Type B pancreatic cell (in vitro differentiated cells): ENCODE measurements at regions not wholly inside any gene's neighbourhood (a gene's known extent, or its start where the extent isn't known, plus 50 kb on each side); places are given as distances from the start of the nearest gene placed in this dataset.
A peak's percentile ranks its signal among the peaks of the same experiment; 100 is the strongest.

Experiments used
- DNase-seq: peaks from one replicate; pipeline ENCODE4 v3.0.0; 2021; ENCODE audit warnings: mixed read lengths; ENCODE audit not compliant: unreplicated experiment; ENCODE audit errors: extremely low spot score
- H3K27ac Mint-ChIP-seq: 2 replicates; pipeline ENCODE4 v1.8.0; 2021; ENCODE audit warnings: mild to moderate bottlenecking, mixed read lengths
- H3K27me3 Mint-ChIP-seq: 2 replicates; pipeline ENCODE4 v1.8.0; 2021; ENCODE audit warnings: mixed read lengths
- H3K36me3 Mint-ChIP-seq: 2 replicates; pipeline ENCODE4 v1.8.0; 2021; ENCODE audit warnings: mixed read lengths
- H3K4me1 Mint-ChIP-seq: one replicate; pipeline ENCODE4 v1.8.0; 2021; ENCODE audit warnings: mixed read lengths; ENCODE audit not compliant: unreplicated experiment
- H3K4me3 Mint-ChIP-seq: 2 replicates; pipeline ENCODE4 v1.8.0; 2021; ENCODE audit warnings: mild to moderate bottlenecking, mixed read lengths
- H3K9me3 Mint-ChIP-seq: 2 replicates; pipeline ENCODE4 v1.8.0; 2021; ENCODE audit warnings: mixed read lengths
- TF ChIP-seq, protein P1 (sequence below): fragments of 200-600 bp; sonication (generic); conservative IDR thresholded peaks from 2 replicates; pipeline ENCODE4 v1.5.0; 2021; ENCODE audit warnings: antibody characterized with exemption, mild to moderate bottlenecking

DNA sequence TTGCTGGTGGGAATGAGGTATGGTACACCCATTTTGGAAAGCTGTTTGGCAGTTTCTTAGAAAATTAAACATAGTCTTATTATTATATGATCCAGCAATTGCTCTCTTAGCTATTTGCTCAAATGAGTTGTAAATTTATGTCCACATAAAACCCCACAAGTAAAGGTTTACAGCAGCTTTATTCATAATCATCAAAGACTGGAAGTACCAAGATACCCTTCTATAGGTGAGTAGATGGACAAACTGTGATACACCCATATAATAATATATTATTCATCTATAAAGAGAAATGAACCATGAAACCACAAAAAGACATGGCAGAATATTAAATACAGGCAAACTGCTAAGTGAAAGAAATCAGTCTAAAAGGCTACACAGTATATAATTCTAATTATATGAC, 344.7 kb upstream of the CDIN1 start:
- no peaks in the 10 kb centered on the region for H3K36me3 Mint-ChIP-seq
- TF ChIP-seq, protein P1, sequence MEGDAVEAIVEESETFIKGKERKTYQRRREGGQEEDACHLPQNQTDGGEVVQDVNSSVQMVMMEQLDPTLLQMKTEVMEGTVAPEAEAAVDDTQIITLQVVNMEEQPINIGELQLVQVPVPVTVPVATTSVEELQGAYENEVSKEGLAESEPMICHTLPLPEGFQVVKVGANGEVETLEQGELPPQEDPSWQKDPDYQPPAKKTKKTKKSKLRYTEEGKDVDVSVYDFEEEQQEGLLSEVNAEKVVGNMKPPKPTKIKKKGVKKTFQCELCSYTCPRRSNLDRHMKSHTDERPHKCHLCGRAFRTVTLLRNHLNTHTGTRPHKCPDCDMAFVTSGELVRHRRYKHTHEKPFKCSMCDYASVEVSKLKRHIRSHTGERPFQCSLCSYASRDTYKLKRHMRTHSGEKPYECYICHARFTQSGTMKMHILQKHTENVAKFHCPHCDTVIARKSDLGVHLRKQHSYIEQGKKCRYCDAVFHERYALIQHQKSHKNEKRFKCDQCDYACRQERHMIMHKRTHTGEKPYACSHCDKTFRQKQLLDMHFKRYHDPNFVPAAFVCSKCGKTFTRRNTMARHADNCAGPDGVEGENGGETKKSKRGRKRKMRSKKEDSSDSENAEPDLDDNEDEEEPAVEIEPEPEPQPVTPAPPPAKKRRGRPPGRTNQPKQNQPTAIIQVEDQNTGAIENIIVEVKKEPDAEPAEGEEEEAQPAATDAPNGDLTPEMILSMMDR, result no peak
- DNase-seq, result no peak
- no peaks in the 10 kb centered on the region for H3K4me1 Mint-ChIP-seq
- no peaks in the 10 kb centered on the region for H3K27me3 Mint-ChIP-seq
- no peaks in the 10 kb centered on the region for H3K9me3 Mint-ChIP-seq
- no peak overlapping the region for H3K4me3 Mint-ChIP-seq
- no peak overlapping the region for H3K27ac Mint-ChIP-seq

DNA sequence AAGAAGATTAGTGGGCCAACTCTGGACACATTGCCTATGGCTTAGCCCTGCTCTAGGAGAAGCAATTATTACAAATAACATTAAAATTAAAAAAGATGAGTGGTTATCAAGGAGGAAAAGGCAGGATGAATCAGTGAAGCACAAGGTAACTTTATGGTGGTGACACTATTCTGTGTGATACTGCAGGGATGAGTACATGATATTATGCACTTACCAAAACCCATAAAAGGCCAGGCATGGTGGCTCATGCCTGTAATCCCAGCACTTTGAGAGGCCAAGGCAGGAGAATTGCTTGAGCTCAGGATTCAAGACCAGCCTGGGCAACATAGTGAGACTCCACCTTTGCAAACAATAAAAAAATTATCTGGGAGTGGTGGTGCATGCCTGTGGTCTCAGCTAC, 344.3 kb upstream of the CDIN1 start:
- H3K4me3 Mint-ChIP-seq, result no peak overlapping the region
- no peaks in the 10 kb centered on the region for H3K4me1 Mint-ChIP-seq
- no peaks in the 10 kb centered on the region for H3K36me3 Mint-ChIP-seq
- no peaks in the 10 kb centered on the region for H3K27me3 Mint-ChIP-seq
- DNase-seq, result no peak
- H3K27ac Mint-ChIP-seq, result no peak overlapping the region
- no peaks in the 10 kb centered on the region for H3K9me3 Mint-ChIP-seq
- TF ChIP-seq, protein P1, result no peak

DNA sequence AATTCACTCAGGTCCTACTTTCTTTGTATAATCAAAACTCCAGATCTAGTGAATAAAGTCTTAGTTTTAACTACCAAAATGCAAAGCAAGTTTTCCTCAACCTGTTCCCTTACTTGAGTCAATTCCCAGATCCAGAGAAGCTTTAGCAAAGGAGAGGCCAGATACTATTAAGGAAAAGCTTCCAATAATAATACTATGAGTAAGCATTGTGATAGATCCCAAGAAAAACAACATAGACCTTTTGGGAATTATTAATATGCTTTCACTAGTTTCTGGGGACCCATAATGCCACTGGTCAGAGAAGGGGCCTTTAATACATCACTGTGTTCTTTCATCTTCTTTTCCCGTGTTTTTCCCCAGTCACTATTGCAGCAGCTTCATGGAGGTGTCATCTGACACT, 339.9 kb upstream of the CDIN1 start:
- Mint-ChIP-seq H3K4me1 (no peaks in the 10 kb centered on the region), H3K27me3 (no peaks in the 10 kb centered on the region), H3K36me3 (peaks cover 5% of the 10 kb centered on the region), H3K4me3 (no peak overlapping the region), H3K9me3 (no peaks in the 10 kb centered on the region), H3K27ac (no peak overlapping the region)
- TF ChIP-seq, protein P1, result no peak
- no peak for DNase-seq

DNA sequence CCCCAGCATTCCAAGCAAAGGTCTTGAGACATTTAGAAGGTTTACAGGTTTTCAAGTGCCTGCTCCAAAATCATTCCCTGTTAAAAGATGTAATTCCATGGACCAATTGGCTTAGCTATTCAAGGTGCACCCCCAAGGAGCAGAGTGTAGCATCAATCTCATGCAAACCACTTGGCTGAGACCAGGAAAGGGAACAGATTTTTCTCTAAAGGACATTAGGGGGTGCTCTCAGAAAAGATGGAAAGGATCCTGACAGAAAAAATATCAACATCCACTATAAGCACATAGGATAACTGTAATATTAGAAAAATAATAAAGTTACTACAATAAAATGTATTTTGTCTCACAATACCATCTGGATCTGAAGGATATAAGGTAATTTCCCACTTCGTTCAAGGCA, 328.0 kb upstream of the CDIN1 start:
- no peak overlapping the region for H3K4me3 Mint-ChIP-seq
- H3K36me3 Mint-ChIP-seq, result no peaks in the 10 kb centered on the region
- peaks cover 27% of the 10 kb centered on the region for H3K4me1 Mint-ChIP-seq
- H3K9me3 Mint-ChIP-seq, result peaks cover 5% of the 10 kb centered on the region
- TF ChIP-seq, protein P1, result no peak
- no peak for DNase-seq
- H3K27ac Mint-ChIP-seq, result no peak overlapping the region
- no peaks in the 10 kb centered on the region for H3K27me3 Mint-ChIP-seq

DNA sequence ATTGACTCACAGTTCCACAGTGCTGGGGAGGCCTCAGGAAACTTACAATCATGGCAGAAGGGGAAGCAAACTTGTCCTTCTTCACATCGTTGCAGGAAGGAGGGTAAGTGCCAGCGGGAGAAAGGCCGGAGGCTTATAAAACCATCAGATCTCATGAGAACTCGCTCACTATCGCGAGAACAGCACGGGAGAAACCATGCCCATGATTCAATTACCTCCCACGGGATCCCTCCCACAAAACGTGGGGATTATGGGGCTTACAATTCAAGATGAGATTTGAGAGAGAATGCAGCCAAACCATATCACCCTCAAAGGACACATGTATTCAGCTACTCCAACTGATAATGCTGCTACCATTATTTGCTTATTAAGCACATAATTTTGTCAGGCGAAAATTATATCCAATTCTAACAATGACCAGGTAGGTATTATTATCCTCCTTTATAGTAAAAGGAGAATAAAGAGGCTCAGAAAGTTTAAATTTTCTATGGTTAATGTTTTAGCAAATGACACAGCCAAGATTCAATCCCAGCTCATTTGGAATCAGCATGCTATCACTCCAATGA, 327.2 kb upstream of the CDIN1 start:
- no peak for DNase-seq
- no peaks in the 10 kb centered on the region for H3K36me3 Mint-ChIP-seq
- peaks cover 5% of the 10 kb centered on the region for H3K9me3 Mint-ChIP-seq
- TF ChIP-seq, protein P1, result no peak
- H3K27me3 Mint-ChIP-seq, result no peaks in the 10 kb centered on the region
- H3K27ac Mint-ChIP-seq, result no peak overlapping the region
- peaks cover 30% of the 10 kb centered on the region for H3K4me1 Mint-ChIP-seq
- no peak overlapping the region for H3K4me3 Mint-ChIP-seq

DNA sequence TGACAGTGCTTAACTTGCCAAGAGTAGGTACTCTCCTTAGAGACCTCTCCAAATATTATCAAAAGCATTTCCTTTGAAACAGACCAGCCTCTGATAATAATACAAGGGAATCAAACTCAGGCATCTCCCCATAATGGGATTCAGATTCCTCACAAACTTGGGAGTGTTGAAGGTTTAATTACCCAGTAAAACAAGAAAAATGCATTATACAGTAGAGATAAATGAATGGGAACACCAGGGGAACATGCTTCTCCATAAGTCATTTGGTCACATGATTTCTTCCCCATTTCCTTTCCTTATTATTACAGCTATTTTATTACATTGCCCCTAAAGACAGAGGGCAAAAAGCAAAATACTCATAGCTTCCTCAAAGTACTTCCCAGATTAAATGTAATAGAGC, 325.0 kb upstream of the CDIN1 start:
- TF ChIP-seq, protein P1, result no peak
- no peaks in the 10 kb centered on the region for H3K36me3 Mint-ChIP-seq
- H3K9me3 Mint-ChIP-seq, result peaks cover 5% of the 10 kb centered on the region
- H3K27me3 Mint-ChIP-seq, result no peaks in the 10 kb centered on the region
- DNase-seq, result no peak
- peaks cover 30% of the 10 kb centered on the region for H3K4me1 Mint-ChIP-seq
- H3K4me3 Mint-ChIP-seq, result no peak overlapping the region
- H3K27ac Mint-ChIP-seq, result peak overlapping the region; percentile 9
